ENCODE measurements at regions not wholly inside any gene's neighbourhood (a gene's known extent, or its start where the extent isn't known, plus 50 kb on each side); places are given as distances from the start of the nearest gene placed in this dataset.

- TF ChIP-seq SIN3A (IDR thresholded peaks at IDR 0.05; ENCODE audit: borderline replicate concordance, insufficient read depth, low read depth, low read length), result no peak
- no peak for TF ChIP-seq CTCF (IDR thresholded peaks at IDR 0.05)
- no peak for TF ChIP-seq POLR2AphosphoS5 (IDR thresholded peaks at IDR 0.05; ENCODE audit: low read depth, low read length)
- no peak for TF ChIP-seq REST (IDR thresholded peaks at IDR 0.05; ENCODE audit: insufficient read depth in 1 of 2, low read depth in 2 of 2, low read length in 1 of 2)
- TF ChIP-seq TCF7L2 (IDR thresholded peaks at IDR 0.05; ENCODE audit: low read depth, low read length), result no peak
Measured at GRCh38 chr3:41050144-41050543, 149.2 kb upstream of the CTNNB1 start.
